Skeletal muscle satellite cell (primary cell): ENCODE measurements at regions not wholly inside any gene's neighbourhood (a gene's known extent, or its start where the extent isn't known, plus 50 kb on each side); places are given as distances from the start of the nearest gene placed in this dataset.
"Not testable (repeated sequence)": the region's sequence is repeated elsewhere in the genome, so short reads cannot be mapped to it uniquely, and the experiment has no call there.

Experiments
- H3K27me3 ChIP-seq: 2 replicates; pipeline ENCODE4 v1.7.0; 2013; ENCODE audit warnings: low read length; ENCODE audit not compliant: control insufficient read depth, insufficient read depth
- H3K36me3 ChIP-seq: 2 replicates; pipeline ENCODE4 v1.7.0; 2013; ENCODE audit warnings: mild to moderate bottlenecking, control low read depth, low read length; ENCODE audit not compliant: insufficient read depth
- H3K4me1 ChIP-seq: 2 replicates; pipeline ENCODE4 v1.7.0; 2013; ENCODE audit warnings: low read length; ENCODE audit not compliant: control insufficient read depth, insufficient read depth
- H3K4me2 ChIP-seq: 2 replicates; pipeline ENCODE4 v1.7.0; 2013; ENCODE audit warnings: mild to moderate bottlenecking, low read length
- H3K4me3 ChIP-seq: 2 replicates; pipeline ENCODE4 v1.7.0; 2013; ENCODE audit warnings: low read length
- H3K9ac ChIP-seq: 2 replicates; pipeline ENCODE4 v1.7.0; 2013; ENCODE audit warnings: mild to moderate bottlenecking, low read depth, low read length, moderate library complexity
- H3K9me3 ChIP-seq: replicated peaks from 2 replicates; pipeline ENCODE4 v1.7.0; 2013; ENCODE audit warnings: mild to moderate bottlenecking, control low read depth, low read length

GRCh38 chr10:36788152-36788551 is 337.2 kb upstream of the ANKRD30A start:
- H3K36me3 ChIP-seq = no peaks in the 10 kb centered on the region

GRCh38 chr10:36783400-36783799 is 342.0 kb upstream of the ANKRD30A start:
- no peak overlapping the region for H3K4me3 ChIP-seq
- no peaks in the 10 kb centered on the region for H3K27me3 ChIP-seq
- H3K9ac ChIP-seq = no peak overlapping the region
- no peak overlapping the region for H3K4me2 ChIP-seq
- H3K36me3 ChIP-seq = no peaks in the 10 kb centered on the region
- no peaks in the 10 kb centered on the region for H3K9me3 ChIP-seq
- H3K4me1 ChIP-seq = no peaks in the 10 kb centered on the region

More at GRCh38 chr10:36788152-36788551, 337.2 kb upstream of the ANKRD30A start:
- no peak overlapping the region for H3K4me3 ChIP-seq
- H3K4me2 ChIP-seq = no peak overlapping the region
- H3K9ac ChIP-seq = no peak overlapping the region
- H3K4me1 ChIP-seq = no peaks in the 10 kb centered on the region
- no peaks in the 10 kb centered on the region for H3K9me3 ChIP-seq
- no peaks in the 10 kb centered on the region for H3K27me3 ChIP-seq

- H3K4me2 ChIP-seq = no peak overlapping the region
- no peaks in the 10 kb centered on the region for H3K9me3 ChIP-seq
- H3K4me3 ChIP-seq = no peak overlapping the region
- H3K27me3 ChIP-seq = no peaks in the 10 kb centered on the region
- H3K36me3 ChIP-seq = no peaks in the 10 kb centered on the region
- no peaks in the 10 kb centered on the region for H3K4me1 ChIP-seq
- no peak overlapping the region for H3K9ac ChIP-seq
Observed at GRCh38 chr10:36781570-36781969, 343.8 kb upstream of the ANKRD30A start.

GRCh38 chr10:36780158-36780557 is 345.2 kb upstream of the ANKRD30A start:
- Histone ChIP-seq H3K4me3 (no peak overlapping the region), H3K27me3 (no peaks in the 10 kb centered on the region), H3K4me1 (no peaks in the 10 kb centered on the region), H3K4me2 (no peak overlapping the region), H3K9ac (no peak overlapping the region), H3K36me3 (no peaks in the 10 kb centered on the region), H3K9me3 (no peaks in the 10 kb centered on the region)

- no peaks in the 10 kb centered on the region for H3K9me3 ChIP-seq
- H3K9ac ChIP-seq = no peak overlapping the region
- H3K4me1 ChIP-seq = no peaks in the 10 kb centered on the region
- no peak overlapping the region for H3K4me2 ChIP-seq
- no peaks in the 10 kb centered on the region for H3K36me3 ChIP-seq
- H3K27me3 ChIP-seq = no peaks in the 10 kb centered on the region
- H3K4me3 ChIP-seq = no peak overlapping the region
Observed at GRCh38 chr10:36779238-36779846, 346.1 kb upstream of the ANKRD30A start.

- no peaks in the 10 kb centered on the region for H3K4me1 ChIP-seq
- no peak overlapping the region for H3K4me2 ChIP-seq
- H3K27me3 ChIP-seq = no peaks in the 10 kb centered on the region
- H3K9me3 ChIP-seq = no peaks in the 10 kb centered on the region
- H3K4me3 ChIP-seq = no peak overlapping the region
- H3K36me3 ChIP-seq = no peaks in the 10 kb centered on the region
- H3K9ac ChIP-seq = no peak overlapping the region
Observed at GRCh38 chr10:36778651-36779050, 346.7 kb upstream of the ANKRD30A start.

- Histone ChIP-seq H3K9me3 (no peaks in the 10 kb centered on the region), H3K4me1 (no peaks in the 10 kb centered on the region), H3K4me2 (no peak overlapping the region)
Observed at GRCh38 chr10:36773652-36774051, 351.7 kb upstream of the ANKRD30A start.

GRCh38 chr10:36771725-36772124 is 353.7 kb upstream of the ANKRD30A start:
- no peaks in the 10 kb centered on the region for H3K9me3 ChIP-seq
- no peak overlapping the region for H3K4me2 ChIP-seq
- H3K27me3 ChIP-seq = no peaks in the 10 kb centered on the region

More at GRCh38 chr10:36773652-36774051, 351.7 kb upstream of the ANKRD30A start:
- Histone ChIP-seq H3K4me3 (no peak overlapping the region), H3K9ac (no peak overlapping the region), H3K27me3 (no peaks in the 10 kb centered on the region), H3K36me3 (no peaks in the 10 kb centered on the region)

GRCh38 chr10:36769741-36770140 is 355.7 kb upstream of the ANKRD30A start:
- not testable (repeated sequence) for H3K36me3 ChIP-seq, H3K9me3 ChIP-seq, H3K4me2 ChIP-seq, H3K9ac ChIP-seq, H3K4me3 ChIP-seq, H3K27me3 ChIP-seq
- peaks cover 11% of the 10 kb centered on the region for H3K4me1 ChIP-seq

More at GRCh38 chr10:36771725-36772124, 353.7 kb upstream of the ANKRD30A start:
- Histone ChIP-seq H3K36me3 (no peaks in the 10 kb centered on the region), H3K9ac (no peak overlapping the region), H3K4me1 (no peaks in the 10 kb centered on the region), H3K4me3 (no peak overlapping the region)

GRCh38 chr10:36766940-36767339 is 358.5 kb upstream of the ANKRD30A start:
- no peaks in the 10 kb centered on the region for H3K27me3 ChIP-seq
- H3K9me3 ChIP-seq = no peaks in the 10 kb centered on the region
- no peak overlapping the region for H3K9ac ChIP-seq
- H3K36me3 ChIP-seq = no peaks in the 10 kb centered on the region
- H3K4me2 ChIP-seq = no peak overlapping the region
- H3K4me3 ChIP-seq = no peak overlapping the region
- peaks cover 11% of the 10 kb centered on the region for H3K4me1 ChIP-seq

GRCh38 chr10:36766415-36766810 is 359.0 kb upstream of the ANKRD30A start:
- H3K9ac ChIP-seq = no peak overlapping the region
- no peaks in the 10 kb centered on the region for H3K36me3 ChIP-seq
- no peaks in the 10 kb centered on the region for H3K27me3 ChIP-seq
- H3K4me3 ChIP-seq = no peak overlapping the region
- no peak overlapping the region for H3K4me2 ChIP-seq
- H3K4me1 ChIP-seq = peaks cover 11% of the 10 kb centered on the region
- H3K9me3 ChIP-seq = no peaks in the 10 kb centered on the region

GRCh38 chr10:36765782-36766414 is 359.5 kb upstream of the ANKRD30A start:
- Histone ChIP-seq H3K9me3 (no peaks in the 10 kb centered on the region), H3K36me3 (no peaks in the 10 kb centered on the region), H3K27me3 (no peaks in the 10 kb centered on the region), H3K4me3 (no peak overlapping the region), H3K9ac (no peak overlapping the region), H3K4me2 (peak overlapping the region; percentile 3), H3K4me1 (peaks cover 11% of the 10 kb centered on the region)
